A673 (cell line): ENCODE measurements at regions not wholly inside any gene's neighbourhood (a gene's known extent, or its start where the extent isn't known, plus 50 kb on each side); places are given as distances from the start of the nearest gene placed in this dataset.

Experiments used
- EZH2 ChIP-seq: fragments of 200-600 bp; sonication (generic); IDR thresholded peaks from 2 replicates; pipeline ENCODE4 v1.6.1; 2017; ENCODE audit warnings: borderline replicate concordance, low read depth, mild to moderate bottlenecking, mixed read lengths, antibody characterized with exemption, low read length; ENCODE audit not compliant: poor library complexity, severe bottlenecking
- TF ChIP-seq, protein P1 (sequence below): fragments of 300-800, 200-600 bp; sonication (generic); conservative IDR thresholded peaks from 2 replicates; pipeline ENCODE4 v1.5.1; 2017; ENCODE audit warnings: low read depth, mild to moderate bottlenecking, antibody characterized with exemption, low read length, moderate library complexity, mixed read lengths

DNA sequence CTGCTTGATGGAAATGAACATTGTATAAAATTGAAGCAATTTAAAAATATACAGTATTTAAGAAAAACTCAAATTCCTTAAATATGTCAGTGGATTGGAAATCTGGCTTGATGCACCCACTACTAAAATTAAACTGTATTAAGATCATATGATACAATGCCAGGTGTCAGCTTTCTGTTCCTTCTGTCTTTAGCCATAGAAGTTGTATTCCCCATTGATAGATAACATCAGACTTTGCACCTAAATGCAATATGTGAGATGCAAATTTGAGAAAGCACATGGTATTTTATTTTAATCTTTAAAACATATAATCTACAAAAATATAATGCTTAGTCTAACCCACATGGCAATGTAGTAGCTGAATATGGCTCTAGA lies 697.4 kb upstream of the WWC1 start:
- TF ChIP-seq, protein P1, sequence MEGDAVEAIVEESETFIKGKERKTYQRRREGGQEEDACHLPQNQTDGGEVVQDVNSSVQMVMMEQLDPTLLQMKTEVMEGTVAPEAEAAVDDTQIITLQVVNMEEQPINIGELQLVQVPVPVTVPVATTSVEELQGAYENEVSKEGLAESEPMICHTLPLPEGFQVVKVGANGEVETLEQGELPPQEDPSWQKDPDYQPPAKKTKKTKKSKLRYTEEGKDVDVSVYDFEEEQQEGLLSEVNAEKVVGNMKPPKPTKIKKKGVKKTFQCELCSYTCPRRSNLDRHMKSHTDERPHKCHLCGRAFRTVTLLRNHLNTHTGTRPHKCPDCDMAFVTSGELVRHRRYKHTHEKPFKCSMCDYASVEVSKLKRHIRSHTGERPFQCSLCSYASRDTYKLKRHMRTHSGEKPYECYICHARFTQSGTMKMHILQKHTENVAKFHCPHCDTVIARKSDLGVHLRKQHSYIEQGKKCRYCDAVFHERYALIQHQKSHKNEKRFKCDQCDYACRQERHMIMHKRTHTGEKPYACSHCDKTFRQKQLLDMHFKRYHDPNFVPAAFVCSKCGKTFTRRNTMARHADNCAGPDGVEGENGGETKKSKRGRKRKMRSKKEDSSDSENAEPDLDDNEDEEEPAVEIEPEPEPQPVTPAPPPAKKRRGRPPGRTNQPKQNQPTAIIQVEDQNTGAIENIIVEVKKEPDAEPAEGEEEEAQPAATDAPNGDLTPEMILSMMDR, result no peak
- no peak for TF ChIP-seq EZH2
